GM19438 (cell line): ENCODE measurements at regions not wholly inside any gene's neighbourhood (a gene's known extent, or its start where the extent isn't known, plus 50 kb on each side); places are given as distances from the start of the nearest gene placed in this dataset.
"Not testable (repeated sequence)": the region's sequence is repeated elsewhere in the genome, so short reads cannot be mapped to it uniquely, and the experiment has no call there.

Source experiments
- ATAC-seq: cut with Tn5 transposase; IDR thresholded peaks from one replicate; pipeline ENCODE4 v1.9.1; 2021; ENCODE audit warnings: low read depth; ENCODE audit not compliant: unreplicated experiment

GRCh38 chr17:30731210-30732132 lies 93.0 kb downstream of the CRLF3 start:
- peak; percentile 91 for ATAC-seq

- not testable (repeated sequence) for ATAC-seq
These were observed 93.7 kb downstream of the CRLF3 start for GRCh38 chr17:30730837-30731209.

- ATAC-seq, result not testable (repeated sequence)
These were observed 94.2 kb downstream of the CRLF3 start for GRCh38 chr17:30730171-30730836.

GRCh38 chr17:30729471-30730170 lies 94.9 kb downstream of the CRLF3 start:
- ATAC-seq, result not testable (repeated sequence)

GRCh38 chr17:30727517-30727916 lies 97.0 kb downstream of the CRLF3 start:
- ATAC-seq, result not testable (repeated sequence)

GRCh38 chr17:30726734-30727133 lies 97.8 kb downstream of the CRLF3 start:
- not testable (repeated sequence) for ATAC-seq

GRCh38 chr17:30726310-30726709 lies 98.2 kb downstream of the CRLF3 start:
- not testable (repeated sequence) for ATAC-seq

- ATAC-seq, result not testable (repeated sequence)
These were observed 100.3 kb downstream of the CRLF3 start for GRCh38 chr17:30724034-30724650.

- not testable (repeated sequence) for ATAC-seq
These were observed 102.2 kb downstream of the CRLF3 start for GRCh38 chr17:30722114-30722780.

- not testable (repeated sequence) for ATAC-seq
These were observed 103.5 kb downstream of the CRLF3 start for GRCh38 chr17:30720971-30721370.

- ATAC-seq, result no peak
These were observed 104.5 kb downstream of the CRLF3 start for GRCh38 chr17:30720013-30720471.

GRCh38 chr17:30719131-30719973 lies 105.1 kb downstream of the CRLF3 start:
- not testable (repeated sequence) for ATAC-seq

- not testable (repeated sequence) for ATAC-seq
These were observed 105.8 kb downstream of the CRLF3 start for GRCh38 chr17:30718691-30719090.

- not testable (repeated sequence) for ATAC-seq
These were observed 106.4 kb downstream of the CRLF3 start for GRCh38 chr17:30718099-30718447.

GRCh38 chr17:30717291-30718098 lies 107.0 kb downstream of the CRLF3 start:
- ATAC-seq, result no peak

- no peak for ATAC-seq
These were observed 107.8 kb downstream of the CRLF3 start for GRCh38 chr17:30716461-30717290.

GRCh38 chr17:30714825-30715622 lies 109.5 kb downstream of the CRLF3 start:
- ATAC-seq, result not testable (repeated sequence)
